ENCODE measurements at regions not wholly inside any gene's neighbourhood (a gene's known extent, or its start where the extent isn't known, plus 50 kb on each side); places are given as distances from the start of the nearest gene placed in this dataset.
"Not testable (repeated sequence)": the region's sequence is repeated elsewhere in the genome, so short reads cannot be mapped to it uniquely, and the experiment has no call there.

DNA sequence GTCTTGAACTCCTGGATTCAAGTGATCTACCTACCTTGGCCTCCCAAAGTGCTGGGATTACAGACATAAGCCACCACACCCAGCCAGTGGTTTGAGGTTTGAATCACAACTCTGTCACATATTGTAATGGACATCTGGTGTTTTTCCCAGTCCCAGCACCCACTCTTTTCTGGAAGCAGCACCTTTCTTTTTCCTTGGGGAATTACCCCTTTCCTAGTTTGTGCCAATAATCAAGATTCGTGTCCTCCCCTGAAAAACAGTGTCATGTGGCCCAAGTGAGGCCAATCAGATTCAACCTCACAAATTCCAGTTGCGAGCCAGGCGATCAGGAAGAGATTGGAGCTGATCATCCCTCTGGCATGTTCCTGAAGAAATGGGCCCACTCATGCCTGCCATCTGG, 71.7 kb upstream of the SGK1 start:
- TF ChIP-seq, protein P1, sequence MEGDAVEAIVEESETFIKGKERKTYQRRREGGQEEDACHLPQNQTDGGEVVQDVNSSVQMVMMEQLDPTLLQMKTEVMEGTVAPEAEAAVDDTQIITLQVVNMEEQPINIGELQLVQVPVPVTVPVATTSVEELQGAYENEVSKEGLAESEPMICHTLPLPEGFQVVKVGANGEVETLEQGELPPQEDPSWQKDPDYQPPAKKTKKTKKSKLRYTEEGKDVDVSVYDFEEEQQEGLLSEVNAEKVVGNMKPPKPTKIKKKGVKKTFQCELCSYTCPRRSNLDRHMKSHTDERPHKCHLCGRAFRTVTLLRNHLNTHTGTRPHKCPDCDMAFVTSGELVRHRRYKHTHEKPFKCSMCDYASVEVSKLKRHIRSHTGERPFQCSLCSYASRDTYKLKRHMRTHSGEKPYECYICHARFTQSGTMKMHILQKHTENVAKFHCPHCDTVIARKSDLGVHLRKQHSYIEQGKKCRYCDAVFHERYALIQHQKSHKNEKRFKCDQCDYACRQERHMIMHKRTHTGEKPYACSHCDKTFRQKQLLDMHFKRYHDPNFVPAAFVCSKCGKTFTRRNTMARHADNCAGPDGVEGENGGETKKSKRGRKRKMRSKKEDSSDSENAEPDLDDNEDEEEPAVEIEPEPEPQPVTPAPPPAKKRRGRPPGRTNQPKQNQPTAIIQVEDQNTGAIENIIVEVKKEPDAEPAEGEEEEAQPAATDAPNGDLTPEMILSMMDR (IDR thresholded peaks at IDR 0.05; ENCODE audit: low read depth, low read length, missing control alignments) = no peak
- no peak for DNase-seq (ENCODE audit: extremely low read depth, low read depth)
- H3K4me3 ChIP-seq (replicated peaks; ENCODE audit: low read depth, low read length) = no peak overlapping the region

DNA sequence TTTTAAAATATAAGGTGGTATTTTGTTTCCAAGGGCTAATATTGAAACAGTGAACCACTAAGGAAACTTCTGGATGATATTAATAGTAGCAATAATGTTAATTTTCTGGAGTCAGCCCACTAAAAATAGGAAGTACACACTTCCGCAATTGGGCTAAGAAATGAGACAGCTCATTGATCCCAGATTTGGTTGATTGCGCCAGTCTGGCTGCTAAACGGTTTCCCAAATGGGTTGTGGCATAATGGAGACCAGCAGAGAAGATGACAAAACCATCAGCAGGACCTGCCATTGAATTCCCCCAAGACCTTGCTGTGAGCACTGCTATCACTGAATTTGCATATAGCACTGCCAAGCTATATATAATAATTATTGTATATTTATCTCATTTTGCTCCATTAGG, 71.2 kb upstream of the SGK1 start:
- DNase-seq (ENCODE audit: extremely low read depth, low read depth) = no peak
- TF ChIP-seq, protein P1 (IDR thresholded peaks at IDR 0.05; ENCODE audit: low read depth, low read length, missing control alignments) = no peak
- no peak overlapping the region for H3K4me3 ChIP-seq (replicated peaks; ENCODE audit: low read depth, low read length)

DNA sequence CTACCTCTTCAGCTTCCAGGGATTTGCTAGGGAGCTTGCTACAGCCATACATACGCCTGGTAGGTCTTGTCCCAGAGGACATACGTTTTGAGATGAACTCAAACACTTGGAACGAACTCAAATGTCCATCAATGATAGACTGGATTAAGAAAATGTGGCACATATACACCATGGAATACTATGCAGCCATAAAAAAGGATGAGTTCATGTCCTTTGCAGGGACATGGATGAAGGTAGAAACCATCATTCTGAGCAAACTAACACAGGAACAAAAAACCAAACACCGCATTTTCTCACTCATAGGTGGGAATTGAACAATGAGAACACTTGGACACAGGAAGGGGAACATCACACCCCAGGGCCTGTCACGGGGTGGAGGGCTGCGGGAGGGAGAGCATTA, 68.6 kb upstream of the SGK1 start:
- not testable (repeated sequence) for DNase-seq (ENCODE audit: extremely low read depth, low read depth); H3K4me3 ChIP-seq (replicated peaks; ENCODE audit: low read depth, low read length)

DNA sequence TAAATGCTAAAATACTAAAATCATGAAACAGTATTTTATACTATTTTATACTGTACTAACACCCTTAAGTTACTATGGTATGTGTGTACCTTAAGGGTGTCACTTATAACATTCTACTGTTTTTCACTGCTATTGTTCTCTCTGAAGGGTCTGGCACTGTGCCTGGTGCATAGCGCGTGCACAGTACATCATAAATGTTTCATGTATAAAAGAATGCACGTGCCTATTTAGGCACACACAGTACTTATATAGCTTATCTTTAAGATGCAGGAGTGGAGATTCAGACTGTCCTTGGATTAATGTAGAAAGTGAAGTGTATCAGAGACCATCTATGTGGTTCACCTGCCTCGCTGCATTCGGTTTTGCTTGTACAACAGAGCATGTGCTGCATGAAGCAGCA, 64.0 kb upstream of the SGK1 start:
- TF ChIP-seq, protein P1 (IDR thresholded peaks at IDR 0.05; ENCODE audit: low read depth, low read length, missing control alignments) = no peak
- no peak for DNase-seq (ENCODE audit: extremely low read depth, low read depth)

DNA sequence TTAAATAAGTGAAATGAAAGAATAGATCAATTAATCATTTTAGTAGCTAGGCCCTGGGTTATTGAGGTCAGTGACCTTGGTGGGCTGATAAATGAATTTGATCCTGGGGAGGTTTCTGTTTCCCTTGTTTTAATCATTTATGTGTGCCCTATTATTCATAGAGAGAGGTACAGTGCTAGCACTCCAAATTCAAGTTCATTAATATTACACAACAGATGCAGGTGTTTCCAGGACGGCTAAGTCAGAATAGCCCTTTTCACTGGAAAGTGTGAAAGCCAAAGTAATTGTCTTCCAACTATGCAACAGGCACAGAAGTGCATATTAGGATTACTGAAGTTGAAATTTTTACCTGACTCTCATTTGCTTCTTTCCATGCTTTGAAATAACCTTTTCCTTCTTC, 61.7 kb upstream of the SGK1 start:
- TF ChIP-seq, protein P1 (IDR thresholded peaks at IDR 0.05; ENCODE audit: low read depth, low read length, missing control alignments) = no peak
- no peak overlapping the region for H3K4me3 ChIP-seq (replicated peaks; ENCODE audit: low read depth, low read length)
- no peak for DNase-seq (ENCODE audit: extremely low read depth, low read depth)

More for the DNA sequence above, 64.0 kb upstream of the SGK1 start:
- no peak overlapping the region for H3K4me3 ChIP-seq (replicated peaks; ENCODE audit: low read depth, low read length)

DNA sequence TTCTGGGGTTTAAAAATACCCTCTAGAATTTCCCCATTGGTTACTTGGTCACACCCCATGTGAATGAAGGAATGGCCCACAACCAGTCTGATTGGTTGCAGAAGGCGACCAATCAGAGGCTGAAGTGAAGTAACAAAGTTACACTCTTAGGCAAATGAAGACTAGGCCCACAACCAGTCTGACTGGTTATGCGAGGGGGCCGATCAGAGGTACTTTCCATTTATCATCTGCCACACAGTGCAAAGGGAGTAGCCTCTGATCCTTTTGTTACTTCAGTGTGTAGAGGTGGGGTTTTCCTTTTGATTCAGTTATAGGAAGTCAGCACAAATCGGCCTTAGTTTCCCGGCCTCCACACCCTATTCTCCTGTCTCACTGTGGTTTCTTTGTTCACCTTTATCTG, 61.2 kb upstream of the SGK1 start:
- TF ChIP-seq, protein P1 (IDR thresholded peaks at IDR 0.05; ENCODE audit: low read depth, low read length, missing control alignments) = no peak
- no peak overlapping the region for H3K4me3 ChIP-seq (replicated peaks; ENCODE audit: low read depth, low read length)
- DNase-seq (ENCODE audit: extremely low read depth, low read depth) = no peak

DNA sequence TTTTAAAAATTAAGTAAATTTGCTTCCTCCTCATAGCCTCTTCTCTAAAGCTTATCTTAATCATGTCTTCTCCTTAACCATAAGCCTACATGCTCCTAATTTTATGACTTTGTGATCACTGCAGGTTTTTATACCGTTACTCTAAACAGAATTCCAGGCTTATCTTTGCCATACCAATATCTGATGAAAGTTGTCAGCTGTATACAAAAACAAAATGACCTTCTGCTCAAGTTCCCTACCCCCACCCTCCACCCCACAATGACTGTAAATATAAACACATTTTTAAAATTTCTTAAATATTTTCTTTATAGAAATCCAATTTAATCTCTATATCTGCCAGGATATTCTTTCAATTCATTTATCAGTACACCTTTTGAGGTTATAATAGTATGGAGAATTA, 60.5 kb upstream of the SGK1 start:
- no peak for DNase-seq (ENCODE audit: extremely low read depth, low read depth)
- TF ChIP-seq, protein P1 (IDR thresholded peaks at IDR 0.05; ENCODE audit: low read depth, low read length, missing control alignments) = no peak
- H3K4me3 ChIP-seq (replicated peaks; ENCODE audit: low read depth, low read length) = no peak overlapping the region

Measured in HFF-Myc (cell line).